HCT116 (cell line): ENCODE measurements at regions not wholly inside any gene's neighbourhood (a gene's known extent, or its start where the extent isn't known, plus 50 kb on each side); places are given as distances from the start of the nearest gene placed in this dataset.

Experiments used
- ATAC-seq: fragments of 200-7000 bp; cut with Tn5 transposase; 2 replicates; pipeline ENCODE4 v1.9.1; 2020; ENCODE audit warnings: mild to moderate bottlenecking, moderate library complexity
- BruUV-seq: library from RNA; stranded (reverse); fragments of 400-500 nt; replicated peaks from 2 replicates; lab custom pipeline; 2021; lab: Mats Ljungman, UMichigan
- CTCF ChIA-PET: fragments of 300-600 bp; sonication (Branson Sonifier 250); formaldehyde crosslinking; loops from one replicate; lab custom pipeline; 2021; ENCODE audit warnings: antibody characterized with exemption; lab: Charles Lee
- POLR2A ChIA-PET: fragments of 300-600, 350-600 bp; sonication (Branson Sonifier 250); formaldehyde crosslinking; loops from one replicate; lab custom pipeline; 2021; ENCODE audit warnings: antibody characterized with exemption; lab: Charles Lee
- RAD21 ChIA-PET, 2 experiments: fragments of 300-600 bp; sonication (Branson Sonifier 250); formaldehyde crosslinking; loops; one replicate each; lab custom pipeline; 2023; ENCODE audit warnings: low total read pairs in 2 of 2; ENCODE audit not compliant: uncharacterized antibody in 2 of 2, unreplicated experiment in 2 of 2, low non-redundant PET in 1 of 2; lab: Charles Lee
- DNase-seq: peaks from one replicate; pipeline ENCODE4 v3.0.0-alpha.2; 2010; ENCODE audit warnings: low read depth, low spot score
- H2AFZ ChIP-seq: fragments of 200-600 bp; shearing (Covaris generic), sonication (generic); 2 replicates; pipeline ENCODE4 v1.6.1; 2017; ENCODE audit warnings: low read depth, mixed run types, mixed read lengths, antibody characterized with exemption, low read length; ENCODE audit not compliant: poor library complexity, severe bottlenecking
- H3K27ac ChIP-seq: 2 replicates; pipeline ENCODE4 v1.5.1; 2012; ENCODE audit warnings: low read depth, low read length
- H3K27me3 ChIP-seq: fragments of 200-600 bp; sonication (generic); 2 replicates; pipeline ENCODE4 v1.6.1; 2016; ENCODE audit warnings: mixed run types, low read length, mixed read lengths; ENCODE audit not compliant: insufficient read depth
- H3K36me3 ChIP-seq, 2 experiments: fragments of 200-500 bp in 1 of 2; fragments of 200-600 bp in 1 of 2; sonication (Bioruptor generic) in 1 of 2; sonication (generic) in 1 of 2; 2 replicates each; pipeline versions ENCODE4 v1.5.1 to v1.6.1; 2014 to 2016; ENCODE audit warnings: low read length in 2 of 2, inconsistent platforms in 1 of 2, mixed read lengths in 1 of 2, mixed run types in 1 of 2; ENCODE audit not compliant: insufficient read depth in 2 of 2, control insufficient read depth in 1 of 2
- H3K4me1 ChIP-seq, 2 experiments: fragments of 200-600 bp in 1 of 2; sonication (generic) in 1 of 2; 2 replicates each; pipeline versions ENCODE4 v1.5.1 to v1.6.1; 2012 to 2017; ENCODE audit warnings: low read length in 2 of 2, inconsistent platforms in 1 of 2, mild to moderate bottlenecking in 1 of 2, mixed read lengths in 1 of 2, mixed run types in 1 of 2, moderate library complexity in 1 of 2; ENCODE audit not compliant: insufficient read depth in 2 of 2, control insufficient read depth in 1 of 2
- H3K4me2 ChIP-seq: fragments of 200-600 bp; sonication (generic); 2 replicates; pipeline ENCODE4 v1.6.1; 2017; ENCODE audit warnings: mixed run types, low read length, mixed read lengths
- H3K4me3 ChIP-seq, 2 experiments: fragments of 200-600 bp in 1 of 2; sonication (generic) in 1 of 2; replicated peaks in 1 of 2; 2 replicates each; pipeline ENCODE4 v1.5.1; 2011 to 2016; ENCODE audit warnings: low read length in 2 of 2, control low read depth in 1 of 2, low read depth in 1 of 2, mild to moderate bottlenecking in 1 of 2, mixed read lengths in 1 of 2, mixed run types in 1 of 2
- H3K79me2 ChIP-seq: fragments of 200-600 bp; sonication (generic); 2 replicates; pipeline ENCODE4 v1.6.1; 2017; ENCODE audit warnings: mild to moderate bottlenecking, mixed run types, low read length, moderate library complexity, mixed read lengths; ENCODE audit not compliant: insufficient read depth
- H3K9ac ChIP-seq: fragments of 200-600 bp; sonication (generic); 2 replicates; pipeline ENCODE4 v1.6.1; 2016; ENCODE audit warnings: low read length, mixed read lengths
- H3K9me2 ChIP-seq: fragments of 200-600 bp; sonication (generic), shearing (Covaris generic); 2 replicates; pipeline ENCODE4 v1.6.1; 2017; ENCODE audit warnings: mixed run types, mild to moderate bottlenecking, moderate library complexity; ENCODE audit not compliant: insufficient read depth
- H3K9me3 ChIP-seq, 2 experiments: fragments of 200-500 bp in 1 of 2; fragments of 200-600 bp in 1 of 2; sonication (Bioruptor generic) in 1 of 2; sonication (generic) in 1 of 2; 2 replicates each; pipeline ENCODE4 v1.6.1; 2014 to 2017; ENCODE audit warnings: low read length in 2 of 2, mixed read lengths in 2 of 2, inconsistent platforms in 1 of 2, low read depth in 1 of 2, mild to moderate bottlenecking in 1 of 2, mixed run types in 1 of 2, moderate library complexity in 1 of 2; ENCODE audit not compliant: control insufficient read depth in 1 of 2, insufficient read depth in 1 of 2
- H4K20me1 ChIP-seq: fragments of 200-600 bp; sonication (generic), shearing (Covaris generic); 2 replicates; pipeline ENCODE4 v1.6.1; 2017; ENCODE audit warnings: mixed run types, mild to moderate bottlenecking, moderate library complexity; ENCODE audit not compliant: insufficient read depth
- CTCF ChIP-seq, 3 experiments: fragments of 200-600 bp in 1 of 3; sonication (generic) in 1 of 3; IDR thresholded peaks in 2 of 3; conservative IDR thresholded peaks in 1 of 3; 2 replicates each; pipeline ENCODE4 v1.5.1; 2012 to 2017; ENCODE audit warnings: low read depth in 2 of 3, low read length in 2 of 3, antibody characterized with exemption in 1 of 3, borderline replicate concordance in 1 of 3, control low read depth in 1 of 3, mild to moderate bottlenecking in 1 of 3, mixed read lengths in 1 of 3, mixed run types in 1 of 3, moderate library complexity in 1 of 3; ENCODE audit not compliant: insufficient read depth in 1 of 3
- EGR1 ChIP-seq: IDR thresholded peaks from 2 replicates; pipeline ENCODE4 v1.6.1; 2012; ENCODE audit warnings: low read depth
- ELF1 ChIP-seq: IDR thresholded peaks from 2 replicates; pipeline ENCODE4 v1.6.1; 2012; ENCODE audit warnings: low read depth, borderline replicate concordance
- EZH2 ChIP-seq: fragments of 200-600 bp; sonication (generic); IDR thresholded peaks from 2 replicates; pipeline ENCODE4 v1.6.1; 2017; ENCODE audit warnings: antibody characterized with exemption, mixed run types
- FOSL1 ChIP-seq: IDR thresholded peaks from 2 replicates; pipeline ENCODE4 v1.6.1; 2012; ENCODE audit warnings: low read depth
- MAX ChIP-seq: IDR thresholded peaks from 2 replicates; pipeline ENCODE4 v1.6.1; 2012
- POLR2A ChIP-seq: IDR thresholded peaks from 2 replicates; pipeline ENCODE4 v1.7.0; 2011; ENCODE audit warnings: borderline replicate concordance; ENCODE audit not compliant: insufficient read depth, insufficient read length; ENCODE audit errors: extremely low read depth
- RAD21 ChIP-seq: IDR thresholded peaks from 2 replicates; pipeline ENCODE4 v1.6.1; 2012; ENCODE audit warnings: low read depth, mild to moderate bottlenecking
- REST ChIP-seq: IDR thresholded peaks from 2 replicates; pipeline ENCODE4 v1.6.1; 2012; ENCODE audit warnings: low read depth
- SIN3A ChIP-seq: IDR thresholded peaks from 2 replicates; pipeline ENCODE4 v1.6.1; 2012; ENCODE audit warnings: low read depth
- SP1 ChIP-seq: IDR thresholded peaks from 2 replicates; pipeline ENCODE4 v1.6.1; 2012; ENCODE audit warnings: low read depth
- SRF ChIP-seq: IDR thresholded peaks from 2 replicates; pipeline ENCODE4 v1.6.1; 2012; ENCODE audit warnings: low read depth
- TCF7L2 ChIP-seq: IDR thresholded peaks from 2 replicates; pipeline ENCODE4 v1.7.0; 2011; ENCODE audit warnings: borderline replicate concordance, inconsistent platforms; ENCODE audit not compliant: insufficient read depth, insufficient read length; ENCODE audit errors: extremely low read depth
- YY1 ChIP-seq: IDR thresholded peaks from 2 replicates; pipeline ENCODE4 v1.6.1; 2011; ENCODE audit warnings: low read length, low read depth, moderate library complexity, mild to moderate bottlenecking; ENCODE audit not compliant: insufficient replicate concordance; ENCODE audit errors: extremely low read depth
- ZBTB33 ChIP-seq: IDR thresholded peaks from 2 replicates; pipeline ENCODE4 v1.6.1; 2011; ENCODE audit warnings: mild to moderate bottlenecking, low read length, moderate library complexity; ENCODE audit not compliant: insufficient replicate concordance; ENCODE audit errors: extremely low read depth
- ZNF274 ChIP-seq: fragments of 200-500 bp; sonication (Bioruptor generic); IDR thresholded peaks from 2 replicates; pipeline ENCODE4 v1.6.1; 2014; ENCODE audit warnings: mild to moderate bottlenecking, low read depth, low read length, inconsistent platforms
- intact Hi-C: fragments of 100-400 bp; cut with micrococcal nuclease; formaldehyde crosslinking; loops from 2 replicates; pipeline ENCODE4 v1.10.0; 2022

GRCh38 chr6:140029551-140029950, 655.1 kb upstream of the CITED2 start:
- Histone ChIP-seq H3K79me2 (no peaks in the 10 kb centered on the region), H3K9me3 (no peaks in the 10 kb centered on the region), H4K20me1 (no peaks in the 10 kb centered on the region), H3K4me2 (no peak overlapping the region), H3K27ac (no peak overlapping the region), H3K36me3 (no peaks in the 10 kb centered on the region), H2AFZ (no peak overlapping the region), H3K27me3 (no peaks in the 10 kb centered on the region), H3K4me3 (no peak overlapping the region), H3K4me1 (no peaks in the 10 kb centered on the region), H3K9me2 (no peaks in the 10 kb centered on the region), H3K9ac (no peak overlapping the region)
- no TSS peak for BruUV-seq
- DNase-seq: no peak
- no peak for TF ChIP-seq SP1
- TF ChIP-seq POLR2A: no peak
- no peak for TF ChIP-seq YY1
- no peak for TF ChIP-seq FOSL1
- no peak for TF ChIP-seq SIN3A
- no peak for TF ChIP-seq CTCF (IDR thresholded peaks at IDR 0.05 in 2 of 3, conservative IDR thresholded peaks at IDR 0.05 in 1 of 3; ENCODE audit: borderline replicate concordance in 1 of 3, insufficient read depth in 1 of 3, low read depth in 2 of 3, low read length in 2 of 3)
- no peak for TF ChIP-seq ZBTB33
- TF ChIP-seq MAX: no peak
- TF ChIP-seq TCF7L2: no peak
- TF ChIP-seq REST: no peak
- no peak for TF ChIP-seq EGR1
- TF ChIP-seq SRF: no peak
- TF ChIP-seq RAD21: no peak
- no peak for TF ChIP-seq ZNF274
- TF ChIP-seq EZH2: no peak
- TF ChIP-seq ELF1: no peak
- POLR2A ChIA-PET: no interaction called here
- intact Hi-C loops: no loop called here
- ATAC-seq: no peak
- CTCF ChIA-PET: interaction anchor here (0.9 kb wide), 1 partner anchor 660 kb away, joined by 4 read pairs; no protein-coding TSS in a partner anchor
- RAD21 ChIA-PET: no interaction called here
